ENCODE measurements at regions not wholly inside any gene's neighbourhood (a gene's known extent, or its start where the extent isn't known, plus 50 kb on each side); places are given as distances from the start of the nearest gene placed in this dataset.

- TF ChIP-seq SYNCRIP (IDR thresholded peaks at IDR 0.05; ENCODE audit: insufficient read depth, low read depth, low read length) (no peak), NR2F6 (IDR thresholded peaks at IDR 0.05) (no peak), NR2F6 (CRISPR knock-in tag; IDR thresholded peaks at IDR 0.05) (no peak), LBX2 (CRISPR knock-in tag; IDR thresholded peaks at IDR 0.05; ENCODE audit: borderline replicate concordance) (no peak), ZZZ3 (CRISPR knock-in tag; IDR thresholded peaks at IDR 0.05; ENCODE audit: borderline replicate concordance) (no peak), ATF3 (CRISPR knock-in tag; IDR thresholded peaks at IDR 0.05) (no peak), NR1H2 (CRISPR knock-in tag; IDR thresholded peaks at IDR 0.05; ENCODE audit: borderline replicate concordance, low read depth) (no peak), SNAI1 (CRISPR knock-in tag; IDR thresholded peaks at IDR 0.05; ENCODE audit: borderline replicate concordance) (no peak), HDAC6 (IDR thresholded peaks at IDR 0.05; ENCODE audit: low read depth, low read length) (no peak), KDM5B (CRISPR knock-in tag; IDR thresholded peaks at IDR 0.05; ENCODE audit: borderline replicate concordance) (no peak)
These were observed 276.9 kb upstream of the SKOR2 start (continued) for GRCh38 chr18:47528343-47528742.

GRCh38 chr18:47526147-47526546, 274.7 kb upstream of the SKOR2 start:
- CTCF ChIA-PET (ENCODE audit: low intra/inter-chr PET ratio, low total read pairs): no interaction called here
- Histone ChIP-seq H3K4me3 (replicated peaks in 1 of 3; ENCODE audit: insufficient read depth in 1 of 3, low read depth in 2 of 3, low read length in 3 of 3) (no peak overlapping the region), H3K27me3 (ENCODE audit: control insufficient read depth in 1 of 2, insufficient read depth in 2 of 2, low read length in 2 of 2) (peaks cover 2 to 5% of the 10 kb centered on the region in 2 experiments; a peak in 3 of 5 replicates), H3K4me2 (ENCODE audit: low read depth, low read length) (no peak overlapping the region), H3K36me3 (replicated peaks in 1 of 2; ENCODE audit: control insufficient read depth in 1 of 2, insufficient read depth in 2 of 2, low read length in 2 of 2) (no peaks in the 10 kb centered on the region), H3K9ac (ENCODE audit: insufficient read depth, low read depth, low read length) (no peak overlapping the region), H3K4me1 (ENCODE audit: insufficient read depth, low read length) (no peaks in the 10 kb centered on the region), H3K9me3 (ENCODE audit: low read length) (no peaks in the 10 kb centered on the region), H3K27ac (ENCODE audit: extremely low read length, insufficient read depth, low read length) (no peak overlapping the region), H4K20me1 (ENCODE audit: insufficient read depth, low read length) (no peaks in the 10 kb centered on the region), H3K79me2 (ENCODE audit: insufficient read depth, low read length) (no peaks in the 10 kb centered on the region), H2AFZ (ENCODE audit: low read length) (no peak overlapping the region)
- WGBS (ENCODE audit: low lambda C conversion rate): 27% methylated on average over 18 of the region's 24 CpGs
- intact Hi-C loops (cut with micrococcal nuclease; ENCODE audit: unreplicated experiment) (no loop called here), in situ Hi-C loops (cut with HindIII; ENCODE audit: extremely low pct_ligation_motif_present, low pct_unique_long_range_greater_than_20kb) (no loop called here)
- POLR2A ChIA-PET: no interaction called here
- FAIRE-seq (no peak), DNase-seq (ENCODE audit: low spot score) (no peak), ATAC-seq (no peak)
- BruUV-seq (replicated peaks): no TSS peak
- TF ChIP-seq NFIB (CRISPR knock-in tag; IDR thresholded peaks at IDR 0.05; ENCODE audit: borderline replicate concordance): no peak
- no peak for TF ChIP-seq RERE (CRISPR knock-in tag; IDR thresholded peaks at IDR 0.05; ENCODE audit: low read depth)
- TF ChIP-seq TCF7L2 (IDR thresholded peaks at IDR 0.05; ENCODE audit: low read depth, low read length): no peak
- no peak for TF ChIP-seq ZNF430 (CRISPR knock-in tag; IDR thresholded peaks at IDR 0.05)
- no peak for TF ChIP-seq ZBTB21 (CRISPR knock-in tag; IDR thresholded peaks at IDR 0.05)
- TF ChIP-seq HDAC6 (IDR thresholded peaks at IDR 0.05; ENCODE audit: low read depth, low read length): no peak
- TF ChIP-seq TMF1 (CRISPR knock-in tag; IDR thresholded peaks at IDR 0.05; ENCODE audit: low read depth): no peak
- no peak for TF ChIP-seq ZZZ3 (CRISPR knock-in tag; IDR thresholded peaks at IDR 0.05; ENCODE audit: borderline replicate concordance)
- no peak for TF ChIP-seq ZNF552 (CRISPR knock-in tag; IDR thresholded peaks at IDR 0.05; ENCODE audit: borderline replicate concordance)
- no peak for TF ChIP-seq HHEX (CRISPR knock-in tag; IDR thresholded peaks at IDR 0.05)
- TF ChIP-seq FOXM1 (CRISPR knock-in tag; IDR thresholded peaks at IDR 0.05): no peak
